Natural killer cell (primary cell): ENCODE measurements at regions not wholly inside any gene's neighbourhood (a gene's known extent, or its start where the extent isn't known, plus 50 kb on each side); places are given as distances from the start of the nearest gene placed in this dataset.

Source experiments
- ATAC-seq, 3 donors: fragments of 150-1000 bp in 2 of 3; fragments of 200-7000 bp in 1 of 3; cut with Tn5 transposase; 1 replicate in 1 of 3; 2 replicates in 2 of 3; pipeline ENCODE4 v1.10.0; 2021; ENCODE audit warnings: mild to moderate bottlenecking in 2 of 3, moderate library complexity in 2 of 3
- DNase-seq, 2 donors: peaks; one replicate each; pipeline versions ENCODE4 v3.0.0 to v3.0.0-alpha.2; 2013 to 2021; ENCODE audit warnings: mixed read lengths in 1 of 2
- H3K27ac ChIP-seq: one replicate; pipeline ENCODE4 v1.5.1; 2013; ENCODE audit warnings: mild to moderate bottlenecking, low read length
- H3K27me3 ChIP-seq: one replicate; pipeline ENCODE4 v1.6.1; 2013; ENCODE audit warnings: low read length; ENCODE audit not compliant: control insufficient read depth, insufficient read depth
- H3K36me3 ChIP-seq: one replicate; pipeline ENCODE4 v1.6.1; 2013; ENCODE audit warnings: low read length; ENCODE audit not compliant: control insufficient read depth, insufficient read depth
- H3K4me1 ChIP-seq: one replicate; pipeline ENCODE4 v1.6.1; 2013; ENCODE audit warnings: low read length; ENCODE audit not compliant: control insufficient read depth, insufficient read depth
- H3K4me3 ChIP-seq: one replicate; pipeline ENCODE4 v1.5.1; 2013; ENCODE audit warnings: low read length
- H3K9me3 ChIP-seq: one replicate; pipeline ENCODE4 v1.6.1; 2013; ENCODE audit warnings: low read length; ENCODE audit not compliant: control insufficient read depth, insufficient read depth
- H3K27ac Mint-ChIP-seq, 2 donors: one replicate each; pipeline ENCODE4 v1.8.0; 2022; ENCODE audit warnings: mild to moderate bottlenecking in 2 of 2, mixed read lengths in 2 of 2, moderate library complexity in 1 of 2
- H3K27me3 Mint-ChIP-seq, 2 donors: one replicate each; pipeline ENCODE4 v1.8.0; 2022; ENCODE audit warnings: low read depth in 2 of 2, mixed read lengths in 2 of 2
- H3K36me3 Mint-ChIP-seq: one replicate; pipeline ENCODE4 v1.8.0; 2022; ENCODE audit warnings: mixed read lengths
- H3K4me1 Mint-ChIP-seq, 2 donors: one replicate each; pipeline ENCODE4 v1.8.0; 2022; ENCODE audit warnings: mixed read lengths in 2 of 2
- H3K4me3 Mint-ChIP-seq: one replicate; pipeline ENCODE4 v1.8.0; 2022; ENCODE audit warnings: mild to moderate bottlenecking, moderate library complexity, mixed read lengths
- H3K9me3 Mint-ChIP-seq, 2 donors: one replicate each; pipeline ENCODE4 v1.8.0; 2022; ENCODE audit warnings: mixed read lengths in 2 of 2
- WGBS: methylation state at CpG from one replicate; pipeline ENCODE4 v1.1.7; 2013; ENCODE audit warnings: missing lambda C conversion rate; ENCODE audit not compliant: insufficient coverage; 5-methylcytosine and 5-hydroxymethylcytosine counted together
- intact Hi-C: fragments of 100-400 bp; cut with micrococcal nuclease; formaldehyde crosslinking; loops from one replicate; pipeline ENCODE4 v1.14.2; 2022
- TF ChIP-seq, protein P1 (sequence below): fragments of 200-600 bp; IDR thresholded peaks from one replicate; pipeline ENCODE4 v1.8.0; 2022; ENCODE audit warnings: antibody characterized with exemption

DNA sequence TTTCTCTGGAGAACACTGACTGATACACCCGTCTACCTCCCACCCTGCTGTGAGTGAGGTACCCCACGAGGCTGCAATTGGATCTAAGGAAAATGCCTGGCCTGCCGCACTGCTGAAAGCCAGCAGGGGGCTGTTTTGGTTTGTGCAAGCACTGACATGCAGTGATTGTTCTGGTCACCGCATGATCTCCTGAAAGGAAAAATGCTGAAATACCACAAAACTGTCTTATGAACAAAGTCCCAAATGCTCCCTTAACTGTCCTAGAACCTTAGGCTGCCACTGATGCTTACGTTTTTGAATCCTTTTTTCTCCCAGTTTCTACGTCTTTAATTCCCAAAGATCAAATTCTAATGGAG, 132.7 kb downstream of the JCAD start:
- Histone ChIP-seq H3K27me3 (no peaks in the 10 kb centered on the region), H3K36me3 (no peaks in the 10 kb centered on the region), H3K4me1 (no peaks in the 10 kb centered on the region), H3K9me3 (no peaks in the 10 kb centered on the region), H3K27ac (no peak overlapping the region), H3K4me3 (no peak overlapping the region)
- peaks cover 0 to 6% of the 10 kb centered on the region in 2 donors for H3K4me1 Mint-ChIP-seq
- DNase-seq (no peak), ATAC-seq (no peak)
- H3K27me3 Mint-ChIP-seq = peaks cover 10 to 18% of the 10 kb centered on the region in 2 donors
- H3K36me3 Mint-ChIP-seq = no peaks in the 10 kb centered on the region
- H3K9me3 Mint-ChIP-seq = no peaks in the 10 kb centered on the region
- H3K27ac Mint-ChIP-seq = no peak overlapping the region
- TF ChIP-seq, protein P1, sequence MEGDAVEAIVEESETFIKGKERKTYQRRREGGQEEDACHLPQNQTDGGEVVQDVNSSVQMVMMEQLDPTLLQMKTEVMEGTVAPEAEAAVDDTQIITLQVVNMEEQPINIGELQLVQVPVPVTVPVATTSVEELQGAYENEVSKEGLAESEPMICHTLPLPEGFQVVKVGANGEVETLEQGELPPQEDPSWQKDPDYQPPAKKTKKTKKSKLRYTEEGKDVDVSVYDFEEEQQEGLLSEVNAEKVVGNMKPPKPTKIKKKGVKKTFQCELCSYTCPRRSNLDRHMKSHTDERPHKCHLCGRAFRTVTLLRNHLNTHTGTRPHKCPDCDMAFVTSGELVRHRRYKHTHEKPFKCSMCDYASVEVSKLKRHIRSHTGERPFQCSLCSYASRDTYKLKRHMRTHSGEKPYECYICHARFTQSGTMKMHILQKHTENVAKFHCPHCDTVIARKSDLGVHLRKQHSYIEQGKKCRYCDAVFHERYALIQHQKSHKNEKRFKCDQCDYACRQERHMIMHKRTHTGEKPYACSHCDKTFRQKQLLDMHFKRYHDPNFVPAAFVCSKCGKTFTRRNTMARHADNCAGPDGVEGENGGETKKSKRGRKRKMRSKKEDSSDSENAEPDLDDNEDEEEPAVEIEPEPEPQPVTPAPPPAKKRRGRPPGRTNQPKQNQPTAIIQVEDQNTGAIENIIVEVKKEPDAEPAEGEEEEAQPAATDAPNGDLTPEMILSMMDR = no peak
- no peak overlapping the region for H3K4me3 Mint-ChIP-seq
- 90% methylated on average over 6 of the region's 6 CpGs for WGBS
- intact Hi-C loops = no loop called here

GRCh38 chr10:29925771-29926692, 133.4 kb downstream of the JCAD start:
- no peak for ATAC-seq
- H3K4me1 ChIP-seq = no peaks in the 10 kb centered on the region
- H3K36me3 ChIP-seq = no peaks in the 10 kb centered on the region
- Mint-ChIP-seq H3K27me3 (peaks cover 10 to 18% of the 10 kb centered on the region in 2 donors), H3K9me3 (no peaks in the 10 kb centered on the region), H3K4me3 (no peak overlapping the region), H3K4me1 (peaks cover 0 to 6% of the 10 kb centered on the region in 2 donors), H3K27ac (no peak overlapping the region), H3K36me3 (no peaks in the 10 kb centered on the region)
- intact Hi-C loops = no loop called here
- no peak overlapping the region for H3K27ac ChIP-seq
- DNase-seq = no peak
- H3K4me3 ChIP-seq = no peak overlapping the region
- TF ChIP-seq, protein P1 = no peak
- 66% methylated on average over 11 of the region's 12 CpGs for WGBS
- H3K9me3 ChIP-seq = no peaks in the 10 kb centered on the region
- no peaks in the 10 kb centered on the region for H3K27me3 ChIP-seq

DNA sequence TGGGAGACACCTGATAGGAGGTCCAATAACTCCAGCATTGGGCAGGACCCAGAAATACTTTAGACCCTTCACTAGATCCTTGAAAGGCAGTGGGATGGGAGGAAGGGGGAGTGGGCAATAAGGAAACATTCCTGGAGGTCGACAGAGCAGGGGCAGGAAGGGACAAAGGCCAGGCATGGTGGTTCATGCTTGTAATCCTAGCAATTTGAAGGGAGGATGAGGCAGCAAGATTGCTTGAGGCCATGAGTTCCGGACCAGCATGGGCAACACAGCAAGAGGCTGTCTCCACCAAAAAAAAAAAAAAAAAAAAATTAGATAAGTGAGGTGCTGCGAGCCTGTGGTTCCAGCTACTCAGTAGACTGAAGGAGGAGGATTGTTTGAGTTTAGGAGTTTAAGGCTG, 134.9 kb downstream of the JCAD start:
- no peak overlapping the region for H3K27ac ChIP-seq
- ATAC-seq (no peak), DNase-seq (no peak)
- H3K36me3 ChIP-seq = no peaks in the 10 kb centered on the region
- H3K27me3 Mint-ChIP-seq = peaks cover 17 to 27% of the 10 kb centered on the region in 2 donors
- TF ChIP-seq, protein P1 = no peak
- H3K4me3 ChIP-seq = no peak overlapping the region
- intact Hi-C loops = no loop called here
- no peaks in the 10 kb centered on the region for H3K9me3 Mint-ChIP-seq
- H3K27me3 ChIP-seq = no peaks in the 10 kb centered on the region
- no peak overlapping the region for H3K27ac Mint-ChIP-seq
- 93% methylated on average over 2 of the region's 3 CpGs for WGBS
- H3K4me1 Mint-ChIP-seq = peaks cover 0 to 6% of the 10 kb centered on the region in 2 donors
- H3K4me1 ChIP-seq = no peaks in the 10 kb centered on the region
- H3K36me3 Mint-ChIP-seq = no peaks in the 10 kb centered on the region
- no peaks in the 10 kb centered on the region for H3K9me3 ChIP-seq
- H3K4me3 Mint-ChIP-seq = no peak overlapping the region
